GM12878 (cell line): ENCODE measurements at regions not wholly inside any gene's neighbourhood (a gene's known extent, or its start where the extent isn't known, plus 50 kb on each side); places are given as distances from the start of the nearest gene placed in this dataset.

Source experiments
- ATAC-seq: fragments of 200-7000 bp; cut with Tn5 transposase; 3 replicates; pipeline ENCODE4 v1.9.1; 2020; ENCODE audit warnings: mild to moderate bottlenecking, moderate library complexity
- BruUV-seq: library from RNA; stranded (reverse); fragments of 400-500 nt; replicated peaks from 2 replicates; lab custom pipeline; 2021; lab: Mats Ljungman, UMichigan
- CTCF ChIA-PET: fragments of 300-600 bp; sonication (Branson Sonifier 250); formaldehyde crosslinking; extraction: SDS; loops from one replicate; lab custom pipeline; 2021; ENCODE audit warnings: inconsistent platforms; lab: Yijun Ruan, JAX
- POLR2A ChIA-PET: fragments of 350-600 bp; formaldehyde crosslinking; extraction: SDS; loops from one replicate; lab custom pipeline; 2021; ENCODE audit warnings: inconsistent platforms; lab: Charles Lee
- RAD21 ChIA-PET: fragments of 300-600 bp; sonication (Branson Sonifier 250); formaldehyde crosslinking; loops from one replicate; lab custom pipeline; 2023; ENCODE audit warnings: antibody characterized with exemption; ENCODE audit not compliant: unreplicated experiment; lab: Charles Lee
- SMC1A ChIA-PET: fragments of 300-600 bp; sonication (Branson Sonifier 250); formaldehyde crosslinking; loops from one replicate; lab custom pipeline; 2023; ENCODE audit not compliant: unreplicated experiment, uncharacterized antibody; lab: Charles Lee
- DNase-seq: peaks from one replicate; pipeline ENCODE4 v3.0.0-alpha.2; 2011; ENCODE audit warnings: low read depth, low spot score
- FAIRE-seq: peaks from 3 replicates; lab custom pipeline; 2011; peaks lifted over from hg19 to GRCh38; lab: Jason Lieb, UNC
- H2AFZ ChIP-seq: 2 replicates; pipeline ENCODE4 v1.6.0; 2011; ENCODE audit warnings: low read depth, low read length, control low read depth; ENCODE audit not compliant: control insufficient read depth
- H3K27ac ChIP-seq: 2 replicates; pipeline ENCODE4 v1.5.1; 2011; ENCODE audit warnings: control low read depth; ENCODE audit not compliant: control insufficient read depth, insufficient read depth
- H3K27me3 ChIP-seq, 2 experiments: replicated peaks in 1 of 2; 2 replicates each; pipeline versions ENCODE4 v1.6.0 to v1.6.1; 2011; ENCODE audit warnings: low read length in 1 of 2; ENCODE audit not compliant: control insufficient read depth in 2 of 2, insufficient read depth in 2 of 2
- H3K36me3 ChIP-seq, 2 experiments: 2 replicates each; pipeline ENCODE4 v1.5.1; 2011; ENCODE audit warnings: low read length in 1 of 2; ENCODE audit not compliant: control insufficient read depth in 2 of 2, insufficient read depth in 2 of 2
- H3K4me1 ChIP-seq: 2 replicates; pipeline ENCODE4 v1.6.1; 2011; ENCODE audit warnings: mild to moderate bottlenecking, low read length, moderate library complexity, mixed read lengths; ENCODE audit not compliant: control insufficient read depth, insufficient read depth
- H3K4me2 ChIP-seq: 2 replicates; pipeline ENCODE4 v1.6.0; 2011; ENCODE audit warnings: control low read depth; ENCODE audit not compliant: control insufficient read depth, insufficient read depth
- H3K4me3 ChIP-seq: fragments of 200-600 bp; sonication (generic); 2 replicates; pipeline ENCODE4 v1.5.1; 2016
- H3K79me2 ChIP-seq: 2 replicates; pipeline ENCODE4 v1.6.0; 2011; ENCODE audit warnings: low read length; ENCODE audit not compliant: control insufficient read depth, insufficient read depth
- H3K9ac ChIP-seq: 2 replicates; pipeline ENCODE4 v1.8.0; 2011; ENCODE audit warnings: low read length, control low read depth, mixed read lengths; ENCODE audit not compliant: control insufficient read depth, insufficient read depth
- H3K9me3 ChIP-seq: replicated peaks from 3 replicates; pipeline ENCODE4 v1.5.1; 2011; ENCODE audit warnings: mild to moderate bottlenecking, low read length; ENCODE audit not compliant: control insufficient read depth, insufficient read depth
- H4K20me1 ChIP-seq: 2 replicates; pipeline ENCODE4 v1.6.0; 2011; ENCODE audit not compliant: control insufficient read depth, insufficient read depth
- BACH1 ChIP-seq: fragments of 450-650 bp; IDR thresholded peaks from 2 replicates; pipeline ENCODE4 v1.6.1; 2017; ENCODE audit warnings: mild to moderate bottlenecking, borderline replicate concordance
- BCLAF1 ChIP-seq: fragments of 450-650 bp; IDR thresholded peaks from 2 replicates; pipeline ENCODE4 v1.6.1; 2017; ENCODE audit warnings: antibody characterized with exemption, mild to moderate bottlenecking, moderate library complexity
- CBFB ChIP-seq: IDR thresholded peaks from 2 replicates; pipeline ENCODE4 v1.6.1; 2016; ENCODE audit warnings: antibody characterized with exemption, low read depth
- EGR1 ChIP-seq, 2 experiments: IDR thresholded peaks; 1 replicate in 1 of 2; 2 replicates in 1 of 2; pipeline ENCODE4 v1.6.1; 2011 to 2012; ENCODE audit warnings: low read depth in 2 of 2, low read length in 2 of 2, borderline replicate concordance in 1 of 2, mild to moderate bottlenecking in 1 of 2, moderate library complexity in 1 of 2
- HDAC6 ChIP-seq: fragments of 200-600 bp; sonication (generic); IDR thresholded peaks from one replicate; pipeline ENCODE4 v1.8.0; 2017; ENCODE audit warnings: antibody characterized with exemption; ENCODE audit not compliant: unreplicated experiment
- LARP7 ChIP-seq: fragments of 450-650 bp; IDR thresholded peaks from 2 replicates; pipeline ENCODE4 v1.6.1; 2017; ENCODE audit warnings: mild to moderate bottlenecking
- MEF2A ChIP-seq: IDR thresholded peaks from 2 replicates; pipeline ENCODE4 v1.6.1; 2011; ENCODE audit warnings: low read depth, mild to moderate bottlenecking, low read length, moderate library complexity; ENCODE audit not compliant: insufficient read depth
- MYB ChIP-seq: fragments of 150-350 bp; IDR thresholded peaks from 2 replicates; pipeline ENCODE4 v1.6.1; 2014; ENCODE audit warnings: mild to moderate bottlenecking, low read depth, low read length, borderline replicate concordance
- NFYB ChIP-seq: IDR thresholded peaks from 2 replicates; pipeline ENCODE4 v1.6.1; 2011; ENCODE audit warnings: low read depth, mild to moderate bottlenecking, low read length, improper control_type of control experiment, moderate library complexity; ENCODE audit not compliant: insufficient read depth
- POLR2A ChIP-seq: IDR thresholded peaks from 2 replicates; pipeline ENCODE4 v1.6.1; 2011; ENCODE audit warnings: low read depth, mild to moderate bottlenecking, low read length
- REST ChIP-seq: IDR thresholded peaks from 2 replicates; pipeline ENCODE4 v1.6.1; 2012; ENCODE audit warnings: mild to moderate bottlenecking, low read depth, low read length
- SIN3A ChIP-seq: IDR thresholded peaks from 2 replicates; pipeline ENCODE4 v1.6.1; 2012; ENCODE audit warnings: low read depth, low read length, improper control_type of control experiment
- SMC3 ChIP-seq: IDR thresholded peaks from 2 replicates; pipeline ENCODE4 v1.6.1; 2011; ENCODE audit warnings: low read length, improper control_type of control experiment, borderline replicate concordance
- SUPT20H ChIP-seq: IDR thresholded peaks from 2 replicates; pipeline ENCODE4 v1.6.1; 2011; ENCODE audit warnings: low read depth, mild to moderate bottlenecking, low read length, moderate library complexity, borderline replicate concordance; ENCODE audit not compliant: control insufficient read depth
- USF2 ChIP-seq: IDR thresholded peaks from 2 replicates; pipeline ENCODE4 v1.6.1; 2011; ENCODE audit warnings: low read depth, low read length, improper control_type of control experiment, borderline replicate concordance
- WGBS: methylation state at CpG from one replicate; pipeline ENCODE4 v1.1.6; 2016; ENCODE audit warnings: low lambda C conversion rate; ENCODE audit not compliant: insufficient replicate concordance, insufficient coverage; ENCODE audit errors: missing lambda C conversion rate; 5-methylcytosine and 5-hydroxymethylcytosine counted together
- in situ Hi-C: fragments of 300-500 bp; cut with MboI; formaldehyde crosslinking; loops from 9 replicates; pipeline ENCODE4 v1.14.3; 2018; ENCODE audit warnings: mixed read lengths
- intact Hi-C: fragments of 100-400 bp; cut with micrococcal nuclease; formaldehyde crosslinking; loops from one replicate; pipeline ENCODE4 v1.14.2; 2022; ENCODE audit not compliant: unreplicated experiment

- ChIA-PET CTCF (interaction anchor here (0.9 to 10.7 kb wide), 9 partner anchors 11 to 204 kb away, joined by 3 to 131 read pairs (median 6); a partner anchor contains a TSS), RAD21 (interaction anchor here (0.8 to 5.3 kb wide), 16 partner anchors 9 to 96 kb away, joined by 3 to 43 read pairs (median 4); a partner anchor contains a TSS), SMC1A (interaction anchor here (0.8 to 6.1 kb wide), 18 partner anchors 11 to 254 kb away, joined by 3 to 44 read pairs (median 3); a partner anchor contains a TSS), POLR2A (interaction anchor here (0.9 to 7.0 kb wide), 12 partner anchors 9 to 1540 kb away, joined by 4 to 86 read pairs (median 8); a partner anchor contains a TSS)
- peaks cover 3% of the 10 kb centered on the region for H3K79me2 ChIP-seq
- H3K36me3 ChIP-seq = no peaks in the 10 kb centered on the region
- ATAC-seq (no peak), FAIRE-seq (no peak), DNase-seq (no peak)
- peak overlapping the region; percentile 72 for H3K4me3 ChIP-seq
- H3K27me3 ChIP-seq = no peaks in the 10 kb centered on the region
- intact Hi-C loops = loop anchor here (5.0 to 10.0 kb wide), 4 partner anchors 42 to 1545 kb away; a partner anchor contains a TSS
- 2% methylated on average over 4 of the region's 4 CpGs for WGBS
- no peaks in the 10 kb centered on the region for H4K20me1 ChIP-seq
- peak overlapping the region; percentile 43 for H2AFZ ChIP-seq
- peak overlapping the region; percentile 96 for H3K27ac ChIP-seq
- H3K9me3 ChIP-seq = no peaks in the 10 kb centered on the region
- H3K4me1 ChIP-seq = peaks cover 3% of the 10 kb centered on the region
- BruUV-seq = no TSS peak
- H3K9ac ChIP-seq = peak overlapping the region; percentile 90
- peak overlapping the region; percentile 70 for H3K4me2 ChIP-seq
- in situ Hi-C loops = loop anchor here (5.0 kb wide), 1 partner anchor 862 kb away; a partner anchor contains a TSS
- TF ChIP-seq SMC3 (no peak), MEF2A (no peak), EGR1 (IDR thresholded peaks at IDR 0.05; ENCODE audit: borderline replicate concordance in 1 of 2, low read depth in 2 of 2, low read length in 2 of 2) (no peak), HDAC6 (peak; percentile 18), NFYB (no peak), CBFB (peak; percentile 24; the same call in 1 of the 2 replicates), POLR2A (peak; percentile 80), BACH1 (no peak; the same call in 1 of the 2 replicates), MYB (no peak), SIN3A (no peak), REST (no peak), USF2 (no peak), BCLAF1 (no peak), LARP7 (no peak; the same call in 1 of the 2 replicates), SUPT20H (no peak)
These were observed 95.2 kb upstream of the BTN3A2 start for GRCh38 chr6:26269531-26270485.
